GM21447 (cell line): ENCODE measurements at regions not wholly inside any gene's neighbourhood (a gene's known extent, or its start where the extent isn't known, plus 50 kb on each side); places are given as distances from the start of the nearest gene placed in this dataset.
"Not testable (repeated sequence)": the region's sequence is repeated elsewhere in the genome, so short reads cannot be mapped to it uniquely, and the experiment has no call there.

Experiments
- ATAC-seq: cut with Tn5 transposase; IDR thresholded peaks from one replicate; pipeline ENCODE4 v1.9.1; 2021; ENCODE audit not compliant: unreplicated experiment

GRCh38 chr4:151459375-151459774 lies 50.4 kb downstream of the FHIP1A start:
- no peak for ATAC-seq

- no peak for ATAC-seq
Measured at GRCh38 chr4:151460434-151460833, 51.5 kb downstream of the FHIP1A start.

- ATAC-seq = no peak
Measured at GRCh38 chr4:151462554-151462953, 53.6 kb downstream of the FHIP1A start.

- ATAC-seq = no peak
Measured at GRCh38 chr4:151468715-151469696, 60.0 kb downstream of the FHIP1A start.

- no peak for ATAC-seq
Measured at GRCh38 chr4:151469970-151470369, 61.0 kb downstream of the FHIP1A start.

GRCh38 chr4:151471728-151472127 lies 62.8 kb downstream of the FHIP1A start:
- no peak for ATAC-seq

GRCh38 chr4:151472297-151472696 lies 63.3 kb downstream of the FHIP1A start:
- no peak for ATAC-seq

- no peak for ATAC-seq
Measured at GRCh38 chr4:151472711-151473110, 63.7 kb downstream of the FHIP1A start.

GRCh38 chr4:151473521-151474097 lies 64.6 kb downstream of the FHIP1A start:
- ATAC-seq = no peak

- ATAC-seq = no peak
Measured at GRCh38 chr4:151475035-151475714, 66.2 kb downstream of the FHIP1A start.

- ATAC-seq = no peak
Measured at GRCh38 chr4:151481813-151482212, 72.8 kb downstream of the FHIP1A start.

GRCh38 chr4:151484396-151485102 lies 75.6 kb downstream of the FHIP1A start:
- no peak for ATAC-seq

- ATAC-seq = no peak
Measured at GRCh38 chr4:151485541-151486131, 76.7 kb downstream of the FHIP1A start.

- no peak for ATAC-seq
Measured at GRCh38 chr4:151486168-151486567, 77.2 kb downstream of the FHIP1A start.

- ATAC-seq = no peak
Measured at GRCh38 chr4:151488968-151489367, 80.0 kb downstream of the FHIP1A start.

- no peak for ATAC-seq
Measured at GRCh38 chr4:151489462-151490203, 80.7 kb downstream of the FHIP1A start.

GRCh38 chr4:151495612-151496011 lies 86.6 kb downstream of the FHIP1A start:
- ATAC-seq = not testable (repeated sequence)

- not testable (repeated sequence) for ATAC-seq
Measured at GRCh38 chr4:151511548-151511947, 102.6 kb downstream of the FHIP1A start.

- ATAC-seq = no peak
Measured at GRCh38 chr4:151517896-151518295, 108.9 kb downstream of the FHIP1A start.

- no peak for ATAC-seq
Measured at GRCh38 chr4:151518359-151518758, 109.4 kb downstream of the FHIP1A start.
